ENCODE measurements at regions not wholly inside any gene's neighbourhood (a gene's known extent, or its start where the extent isn't known, plus 50 kb on each side); places are given as distances from the start of the nearest gene placed in this dataset.

DNA sequence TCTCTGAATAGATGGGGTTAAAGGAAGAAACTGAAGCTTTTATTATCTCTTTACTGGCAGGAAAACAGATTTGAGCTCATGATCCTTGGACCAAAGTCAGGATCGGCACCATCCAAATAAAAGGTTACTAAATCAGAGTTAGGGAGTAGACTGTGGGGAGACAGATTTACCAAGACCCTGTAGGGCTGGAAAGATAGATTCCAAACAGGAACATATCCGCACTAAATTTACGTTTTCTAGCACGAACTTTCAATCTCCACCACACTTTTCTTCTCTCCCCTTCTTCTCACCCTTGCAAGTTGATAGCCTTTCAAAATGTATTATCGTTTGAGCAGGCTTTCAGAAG lies 120.0 kb upstream of the HMHB1 start:
- TF ChIP-seq, protein P1, sequence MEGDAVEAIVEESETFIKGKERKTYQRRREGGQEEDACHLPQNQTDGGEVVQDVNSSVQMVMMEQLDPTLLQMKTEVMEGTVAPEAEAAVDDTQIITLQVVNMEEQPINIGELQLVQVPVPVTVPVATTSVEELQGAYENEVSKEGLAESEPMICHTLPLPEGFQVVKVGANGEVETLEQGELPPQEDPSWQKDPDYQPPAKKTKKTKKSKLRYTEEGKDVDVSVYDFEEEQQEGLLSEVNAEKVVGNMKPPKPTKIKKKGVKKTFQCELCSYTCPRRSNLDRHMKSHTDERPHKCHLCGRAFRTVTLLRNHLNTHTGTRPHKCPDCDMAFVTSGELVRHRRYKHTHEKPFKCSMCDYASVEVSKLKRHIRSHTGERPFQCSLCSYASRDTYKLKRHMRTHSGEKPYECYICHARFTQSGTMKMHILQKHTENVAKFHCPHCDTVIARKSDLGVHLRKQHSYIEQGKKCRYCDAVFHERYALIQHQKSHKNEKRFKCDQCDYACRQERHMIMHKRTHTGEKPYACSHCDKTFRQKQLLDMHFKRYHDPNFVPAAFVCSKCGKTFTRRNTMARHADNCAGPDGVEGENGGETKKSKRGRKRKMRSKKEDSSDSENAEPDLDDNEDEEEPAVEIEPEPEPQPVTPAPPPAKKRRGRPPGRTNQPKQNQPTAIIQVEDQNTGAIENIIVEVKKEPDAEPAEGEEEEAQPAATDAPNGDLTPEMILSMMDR (IDR thresholded peaks at IDR 0.05; ENCODE audit: low read depth, low read length): no peak
- TF ChIP-seq EZH2phosphoT487 (IDR thresholded peaks at IDR 0.05; ENCODE audit: low read depth): no peak
